Lung (tissue), 11 donors: ENCODE measurements at regions not wholly inside any gene's neighbourhood (a gene's known extent, or its start where the extent isn't known, plus 50 kb on each side); places are given as distances from the start of the nearest gene placed in this dataset.

ENCODE experiments used
- ATAC-seq: fragments of 200-7000 bp; cut with Tn5 transposase; one replicate; pipeline ENCODE4 v1.9.1; 2020; ENCODE audit warnings: moderate number of reproducible peaks; ENCODE audit not compliant: insufficient read depth, low FRiP score
- DNase-seq, 3 donors: peaks; one replicate each; pipeline ENCODE4 v3.0.0-alpha.2; 2013 to 2017
- H3K27ac ChIP-seq, 2 donors: one replicate each; pipeline ENCODE4 v1.5.1; 2013; ENCODE audit warnings: mild to moderate bottlenecking in 2 of 2, moderate library complexity in 2 of 2, control low read depth in 1 of 2, inconsistent platforms in 1 of 2, low read depth in 1 of 2, low read length in 1 of 2
- H3K27me3 ChIP-seq, 3 donors: one replicate each; pipeline ENCODE4 v1.5.1; 2013; ENCODE audit warnings: low read length in 2 of 3; ENCODE audit not compliant: control insufficient read depth in 3 of 3, insufficient read depth in 3 of 3
- H3K36me3 ChIP-seq, 4 donors: one replicate each; pipeline ENCODE4 v1.5.1; 2013; ENCODE audit warnings: low read length in 4 of 4, mild to moderate bottlenecking in 1 of 4, moderate library complexity in 1 of 4; ENCODE audit not compliant: control insufficient read depth in 4 of 4, insufficient read depth in 4 of 4
- H3K4me1 ChIP-seq, 5 donors: one replicate each; pipeline ENCODE4 v1.5.1; 2013; ENCODE audit warnings: low read length in 5 of 5, mild to moderate bottlenecking in 2 of 5, moderate library complexity in 1 of 5; ENCODE audit not compliant: control insufficient read depth in 5 of 5, insufficient read depth in 5 of 5
- H3K4me3 ChIP-seq: one replicate; pipeline ENCODE4 v1.5.1; 2013; ENCODE audit warnings: mild to moderate bottlenecking, control low read depth, moderate library complexity
- H3K9ac ChIP-seq, 2 donors: one replicate each; pipeline ENCODE4 v1.5.1; 2013; ENCODE audit warnings: low read length in 2 of 2, control low read depth in 1 of 2; ENCODE audit not compliant: insufficient read depth in 1 of 2
- H3K9me3 ChIP-seq, 4 donors: one replicate each; pipeline ENCODE4 v1.5.1; 2013; ENCODE audit warnings: low read length in 3 of 4, mild to moderate bottlenecking in 1 of 4, moderate library complexity in 1 of 4; ENCODE audit not compliant: control insufficient read depth in 4 of 4, insufficient read depth in 3 of 4
- CTCF ChIP-seq: IDR thresholded peaks from 2 replicates; pipeline ENCODE4 v1.5.1; 2012; ENCODE audit warnings: mild to moderate bottlenecking; ENCODE audit errors: control extremely low read depth, extremely low read depth
- WGBS, 2 donors: extraction: QIAGEN DNeasy Blood & Tissue Kit; methylation state at CpG; one replicate each; pipeline ENCODE4 v1.1.7; 2013; 5-methylcytosine and 5-hydroxymethylcytosine counted together
- donor health status: control.
- donor health status: control.
- donor health status: Bipolar disorder and iron deficiency.
- donor health status: healthy.
- donor health status: DM: yes; HTN: yes; CAD: no.

DNA sequence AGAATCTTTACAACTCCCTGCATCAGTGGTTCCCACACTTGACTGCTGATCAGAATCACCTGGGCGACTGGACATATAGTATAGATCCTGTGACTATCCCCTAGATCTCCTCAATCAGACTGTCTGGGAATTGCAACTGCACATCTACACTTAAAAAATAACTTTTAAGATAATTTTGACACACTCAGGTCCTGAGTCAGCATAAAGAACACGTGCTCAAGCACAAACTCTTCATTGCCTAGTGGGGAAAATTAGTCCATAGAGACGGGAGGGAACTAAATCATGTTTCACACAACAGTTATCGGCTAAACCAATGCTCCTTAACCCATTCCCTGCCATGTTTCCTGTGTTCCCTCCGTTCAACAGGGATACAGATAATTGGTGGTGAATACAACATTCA lies 243.5 kb upstream of the FGF13 start:
- Histone ChIP-seq H3K9me3 (peaks cover 0 to 2% (median 0%) of the 10 kb centered on the region in 4 donors), H3K4me1 (no peaks in the 10 kb centered on the region), H3K36me3 (no peaks in the 10 kb centered on the region), H3K9ac (no peak overlapping the region), H3K27me3 (no peaks in the 10 kb centered on the region), H3K4me3 (no peak overlapping the region), H3K27ac (no peak overlapping the region)
- TF ChIP-seq CTCF: no peak
- no peak for ATAC-seq
- 55 to 79% methylated on average over 5 of the region's 5 CpGs for WGBS, 2 donors
- no peak for DNase-seq

DNA sequence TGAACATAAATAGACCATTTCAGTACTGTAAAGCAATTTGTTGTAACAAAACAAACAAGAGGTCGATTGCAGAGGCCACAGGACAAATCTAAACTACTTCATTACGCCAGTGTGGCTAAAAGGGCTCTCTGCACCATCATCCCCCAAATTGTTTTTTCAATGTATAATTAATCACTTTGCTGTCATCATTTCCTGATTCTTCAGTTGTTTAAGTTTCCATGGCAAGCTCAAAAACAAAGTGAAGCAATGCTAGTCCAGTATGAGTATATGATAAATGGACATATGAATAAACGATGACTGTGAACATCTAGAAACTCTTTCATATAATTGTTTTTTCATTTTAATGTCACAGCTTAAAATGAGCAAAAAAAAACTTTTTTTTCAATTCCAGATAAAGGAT lies 235.4 kb upstream of the FGF13 start:
- Histone ChIP-seq H3K9ac (no peak overlapping the region), H3K27ac (no peak overlapping the region), H3K36me3 (no peaks in the 10 kb centered on the region), H3K4me1 (no peaks in the 10 kb centered on the region), H3K27me3 (peaks cover 0 to 4% (median 0%) of the 10 kb centered on the region in 3 donors), H3K9me3 (no peaks in the 10 kb centered on the region), H3K4me3 (no peak overlapping the region)
- DNase-seq (no peak), ATAC-seq (no peak)
- WGBS, 2 donors: 49 to 57% methylated on average over 3 of the region's 3 CpGs
- TF ChIP-seq CTCF: no peak

DNA sequence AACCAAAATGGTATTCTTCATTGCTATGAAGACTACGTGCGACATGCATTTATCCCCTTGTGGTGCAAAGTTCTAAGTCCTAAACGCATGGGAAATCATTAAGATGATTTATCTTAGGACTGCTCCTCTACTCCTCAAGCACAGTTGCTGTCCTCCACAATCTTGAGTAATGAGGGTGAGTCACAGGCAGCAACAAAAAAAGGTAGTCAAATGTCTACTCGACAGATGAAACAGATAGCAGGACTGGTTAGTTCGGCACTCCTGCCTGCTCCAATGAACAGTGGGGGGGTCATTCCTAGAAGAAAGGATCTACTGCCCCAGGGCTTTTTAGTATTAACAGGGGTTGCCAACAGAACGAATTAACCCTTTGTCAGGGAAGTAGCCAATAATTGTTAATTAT lies 233.7 kb upstream of the FGF13 start:
- no peaks in the 10 kb centered on the region for H3K4me1 ChIP-seq
- no peaks in the 10 kb centered on the region for H3K36me3 ChIP-seq
- DNase-seq: no peak
- TF ChIP-seq CTCF: no peak
- H3K27me3 ChIP-seq: peaks cover 0 to 4% (median 0%) of the 10 kb centered on the region in 3 donors
- WGBS, 2 donors: 78 to 89% methylated on average over 6 of the region's 6 CpGs
- no peak overlapping the region for H3K9ac ChIP-seq
- ATAC-seq: no peak
- H3K4me3 ChIP-seq: no peak overlapping the region
- no peak overlapping the region for H3K27ac ChIP-seq
- no peaks in the 10 kb centered on the region for H3K9me3 ChIP-seq

GRCh38 chrX:138939038-138939437 lies 227.5 kb upstream of the FGF13 start:
- no peak for DNase-seq
- H3K36me3 ChIP-seq: no peaks in the 10 kb centered on the region
- ATAC-seq: no peak
- no peak overlapping the region for H3K4me3 ChIP-seq
- H3K4me1 ChIP-seq: no peaks in the 10 kb centered on the region
- no peak overlapping the region for H3K9ac ChIP-seq
- TF ChIP-seq CTCF: no peak
- H3K9me3 ChIP-seq: no peaks in the 10 kb centered on the region
- H3K27ac ChIP-seq: no peak overlapping the region
- H3K27me3 ChIP-seq: peaks cover 0 to 3% (median 0%) of the 10 kb centered on the region in 3 donors
